ENCODE measurements at regions not wholly inside any gene's neighbourhood (a gene's known extent, or its start where the extent isn't known, plus 50 kb on each side); places are given as distances from the start of the nearest gene placed in this dataset.
"Not testable (repeated sequence)": the region's sequence is repeated elsewhere in the genome, so short reads cannot be mapped to it uniquely, and the experiment has no call there.

DNA sequence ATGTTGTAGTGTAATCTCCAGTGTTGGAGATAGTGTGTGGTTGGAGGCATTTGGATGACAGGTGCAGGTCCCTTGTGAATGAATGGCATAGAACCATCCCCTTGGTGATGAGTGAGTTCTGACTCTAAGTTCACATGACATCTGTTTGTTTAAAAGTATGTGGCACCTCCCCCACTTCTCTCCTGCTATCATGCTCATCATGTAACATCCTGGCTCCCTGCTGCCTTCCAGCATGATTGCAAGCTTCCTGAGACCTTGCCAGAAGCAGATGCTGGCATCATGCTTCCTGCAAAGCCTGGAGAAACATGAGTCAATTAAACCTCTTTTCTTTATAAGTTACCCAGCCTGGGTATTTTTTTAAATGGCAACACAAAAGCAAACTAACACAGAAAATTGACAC is 499.0 kb upstream of the SEMA3D start:
- TF ChIP-seq, protein P1, sequence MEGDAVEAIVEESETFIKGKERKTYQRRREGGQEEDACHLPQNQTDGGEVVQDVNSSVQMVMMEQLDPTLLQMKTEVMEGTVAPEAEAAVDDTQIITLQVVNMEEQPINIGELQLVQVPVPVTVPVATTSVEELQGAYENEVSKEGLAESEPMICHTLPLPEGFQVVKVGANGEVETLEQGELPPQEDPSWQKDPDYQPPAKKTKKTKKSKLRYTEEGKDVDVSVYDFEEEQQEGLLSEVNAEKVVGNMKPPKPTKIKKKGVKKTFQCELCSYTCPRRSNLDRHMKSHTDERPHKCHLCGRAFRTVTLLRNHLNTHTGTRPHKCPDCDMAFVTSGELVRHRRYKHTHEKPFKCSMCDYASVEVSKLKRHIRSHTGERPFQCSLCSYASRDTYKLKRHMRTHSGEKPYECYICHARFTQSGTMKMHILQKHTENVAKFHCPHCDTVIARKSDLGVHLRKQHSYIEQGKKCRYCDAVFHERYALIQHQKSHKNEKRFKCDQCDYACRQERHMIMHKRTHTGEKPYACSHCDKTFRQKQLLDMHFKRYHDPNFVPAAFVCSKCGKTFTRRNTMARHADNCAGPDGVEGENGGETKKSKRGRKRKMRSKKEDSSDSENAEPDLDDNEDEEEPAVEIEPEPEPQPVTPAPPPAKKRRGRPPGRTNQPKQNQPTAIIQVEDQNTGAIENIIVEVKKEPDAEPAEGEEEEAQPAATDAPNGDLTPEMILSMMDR (IDR thresholded peaks at IDR 0.05; ENCODE audit: borderline replicate concordance, insufficient read depth, low read depth, low read length), result no peak
- H3K4me3 ChIP-seq (ENCODE audit: low read depth, low read length), result no peak overlapping the region

DNA sequence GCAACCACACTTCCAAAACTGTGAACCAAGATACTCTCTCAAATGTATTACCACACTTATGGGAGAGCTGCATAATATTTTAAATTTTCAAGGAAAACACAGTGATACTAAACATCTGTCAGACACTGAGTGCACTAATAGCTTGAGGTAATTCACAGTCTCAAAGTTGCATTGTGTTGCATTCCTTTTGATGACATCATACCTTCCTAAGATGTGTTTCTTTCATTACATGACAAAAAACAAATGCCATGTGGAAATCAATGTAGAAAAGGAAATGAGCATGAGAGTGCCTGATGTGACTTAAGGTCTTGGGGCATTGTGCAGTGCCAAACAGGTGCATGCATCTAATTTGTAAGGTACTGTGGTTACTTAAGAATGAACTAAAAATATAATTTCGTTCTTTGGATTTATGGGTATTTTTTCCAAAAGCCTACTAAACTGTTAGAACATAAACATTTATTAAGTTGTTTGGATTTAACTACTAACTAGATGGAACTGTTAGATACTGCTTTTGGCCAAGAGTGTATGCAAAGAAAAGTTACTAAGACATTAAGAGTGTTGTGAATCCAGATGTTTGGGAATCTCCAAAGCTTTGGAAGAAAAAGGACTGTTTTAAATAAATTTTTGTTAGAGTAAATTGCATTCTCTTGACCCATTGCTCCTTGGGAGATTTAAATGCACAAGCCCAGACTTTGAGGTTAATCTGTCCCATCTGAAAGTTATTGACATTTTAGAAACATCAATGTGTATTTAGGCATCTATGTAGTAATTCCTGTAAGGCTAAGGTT is 496.2 kb upstream of the SEMA3D start:
- TF ChIP-seq, protein P1 (IDR thresholded peaks at IDR 0.05; ENCODE audit: borderline replicate concordance, insufficient read depth, low read depth, low read length), result no peak

DNA sequence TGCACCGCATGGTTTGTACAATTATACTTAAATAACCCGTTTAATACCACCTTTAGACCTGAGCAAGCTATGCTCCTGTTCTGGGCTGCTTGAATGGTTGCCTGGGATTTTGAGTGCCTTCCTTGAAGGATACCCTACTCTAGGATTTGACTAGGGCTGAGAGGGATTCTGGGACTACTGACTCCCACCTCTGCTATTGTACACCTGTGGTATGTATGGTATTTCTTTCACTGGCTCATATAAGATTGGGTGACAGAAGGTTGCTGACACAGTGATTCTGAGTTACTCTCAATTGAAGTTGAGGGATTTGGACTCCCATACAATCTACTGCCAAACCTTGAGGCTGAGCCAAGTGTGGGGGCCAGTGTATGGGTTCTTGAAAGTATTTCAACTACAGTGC is 494.4 kb upstream of the SEMA3D start:
- TF ChIP-seq, protein P1 (IDR thresholded peaks at IDR 0.05; ENCODE audit: borderline replicate concordance, insufficient read depth, low read depth, low read length), result no peak
- no peak overlapping the region for H3K4me3 ChIP-seq (ENCODE audit: low read depth, low read length)

More for the DNA sequence above, 496.2 kb upstream of the SEMA3D start:
- H3K4me3 ChIP-seq (ENCODE audit: low read depth, low read length), result no peak overlapping the region

DNA sequence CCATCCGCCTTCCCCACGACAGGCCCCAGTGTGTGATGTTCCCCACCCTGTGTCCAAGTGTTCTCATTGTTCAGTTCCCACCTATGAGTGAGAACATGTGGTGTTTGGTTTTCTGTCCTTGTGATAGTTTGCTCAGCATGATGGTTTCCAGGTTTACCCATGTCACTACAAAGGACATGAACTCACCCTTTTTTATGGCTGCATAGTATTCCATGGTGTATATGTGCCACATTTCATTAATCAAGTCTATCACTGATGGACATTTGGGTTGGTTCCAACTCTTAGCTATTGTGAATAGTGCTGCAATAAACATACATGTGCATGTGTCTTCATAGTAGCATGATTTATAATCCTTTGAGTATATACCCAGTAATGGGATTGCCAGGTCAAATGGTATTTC is 488.2 kb upstream of the SEMA3D start:
- not testable (repeated sequence) for H3K4me3 ChIP-seq (ENCODE audit: low read depth, low read length)

DNA sequence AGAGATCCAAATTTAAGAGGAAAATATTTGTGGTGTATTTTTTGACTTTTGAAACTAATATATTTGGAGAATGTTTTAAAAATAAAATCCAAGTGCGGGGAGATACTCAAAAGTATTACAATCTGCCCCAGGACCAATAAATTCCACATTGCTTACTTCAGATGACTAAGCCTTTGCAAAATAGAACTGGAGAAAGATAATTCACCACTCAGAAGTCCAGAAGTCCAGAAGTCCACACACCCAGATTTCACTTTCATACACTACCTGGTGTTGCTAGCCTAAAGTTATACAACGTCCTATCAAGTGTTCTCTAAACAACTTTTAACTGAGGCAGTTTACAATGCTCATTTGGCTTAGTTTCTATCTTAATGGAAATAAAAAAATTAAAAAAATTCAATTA is 487.0 kb upstream of the SEMA3D start:
- no peak overlapping the region for H3K4me3 ChIP-seq (ENCODE audit: low read depth, low read length)

DNA sequence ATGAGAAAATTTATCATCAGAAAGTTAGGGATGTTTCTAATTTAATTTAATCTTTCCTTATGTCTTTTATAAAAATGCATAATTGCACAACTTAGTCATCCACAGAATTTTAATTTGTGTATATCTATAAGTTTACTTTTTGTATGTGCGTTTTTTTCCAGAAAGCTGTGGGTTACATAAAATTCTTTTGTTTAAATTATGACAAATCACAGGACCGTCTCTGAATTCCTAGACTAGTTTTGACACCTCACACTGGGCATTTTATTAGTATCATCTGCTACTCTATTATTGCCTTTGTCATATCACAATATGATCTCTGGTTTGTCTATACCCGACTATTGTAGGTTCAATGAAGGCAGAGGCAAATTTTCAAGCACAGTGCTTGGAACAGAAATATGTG is 482.4 kb upstream of the SEMA3D start:
- TF ChIP-seq, protein P1 (IDR thresholded peaks at IDR 0.05; ENCODE audit: borderline replicate concordance, insufficient read depth, low read depth, low read length), result no peak
- no peak overlapping the region for H3K4me3 ChIP-seq (ENCODE audit: low read depth, low read length)

More for the DNA sequence above, 487.0 kb upstream of the SEMA3D start:
- TF ChIP-seq, protein P1 (IDR thresholded peaks at IDR 0.05; ENCODE audit: borderline replicate concordance, insufficient read depth, low read depth, low read length), result no peak

DNA sequence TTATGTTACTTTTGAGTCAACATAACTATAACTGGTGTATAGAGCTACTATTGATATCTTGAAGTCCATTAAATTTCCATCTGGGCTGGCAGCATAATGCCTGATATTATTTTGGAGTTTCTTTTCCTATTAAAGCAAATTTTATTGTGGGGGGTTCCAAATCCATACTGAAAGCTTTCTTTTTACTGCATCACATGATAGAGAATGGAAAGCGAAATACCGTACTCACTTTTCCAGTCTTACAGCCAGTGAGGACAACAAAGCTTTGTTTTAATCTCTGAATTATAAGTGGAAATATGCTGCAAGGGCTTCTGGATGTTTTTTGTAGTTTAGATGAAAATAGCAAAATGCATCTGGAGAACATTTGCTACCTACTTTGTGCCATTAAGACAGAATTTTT is 477.5 kb upstream of the SEMA3D start:
- H3K4me3 ChIP-seq (ENCODE audit: low read depth, low read length), result no peak overlapping the region
- TF ChIP-seq, protein P1 (IDR thresholded peaks at IDR 0.05; ENCODE audit: borderline replicate concordance, insufficient read depth, low read depth, low read length), result no peak

Data from GM12875 (cell line).